Stomach (tissue), 4 donors: ENCODE measurements at regions not wholly inside any gene's neighbourhood (a gene's known extent, or its start where the extent isn't known, plus 50 kb on each side); places are given as distances from the start of the nearest gene placed in this dataset.

Experiments
- CTCF ChIP-seq, 7 experiments: fragments of 450-650 bp in 4 of 7; fragments of 200-600 bp in 3 of 7; sonication (generic) in 3 of 7; IDR thresholded peaks; one replicate each; pipeline ENCODE4 v1.5.1; 2016 to 2019; ENCODE audit warnings: antibody characterized with exemption in 7 of 7, control low read depth in 2 of 7, mild to moderate bottlenecking in 1 of 7
- EP300 ChIP-seq: sonication (generic); formaldehyde crosslinking; IDR thresholded peaks from one replicate; pipeline ENCODE4 v1.6.1; 2017; ENCODE audit warnings: antibody characterized with exemption
- POLR2A ChIP-seq, 4 donors: fragments of 450-650 bp; IDR thresholded peaks; one replicate each; pipeline ENCODE4 v1.6.1; 2016; ENCODE audit warnings: antibody characterized with exemption in 4 of 4, control low read depth in 2 of 4, mild to moderate bottlenecking in 1 of 4, moderate library complexity in 1 of 4
- POLR2AphosphoS5 ChIP-seq, 3 donors: sonication (generic); formaldehyde crosslinking; IDR thresholded peaks; one replicate each; pipeline ENCODE4 v1.6.1; 2016; ENCODE audit warnings: antibody characterized with exemption in 3 of 3

- TF ChIP-seq CTCF (IDR thresholded peaks at IDR 0.05) (no peak), POLR2A (IDR thresholded peaks at IDR 0.05) (no peak), POLR2AphosphoS5 (IDR thresholded peaks at IDR 0.05) (no peak), EP300 (no peak)
Measured at GRCh38 chr3:72452745-72453144, 395.5 kb downstream of the SHQ1 start.
